ENCODE measurements at regions not wholly inside any gene's neighbourhood (a gene's known extent, or its start where the extent isn't known, plus 50 kb on each side); places are given as distances from the start of the nearest gene placed in this dataset.

DNA sequence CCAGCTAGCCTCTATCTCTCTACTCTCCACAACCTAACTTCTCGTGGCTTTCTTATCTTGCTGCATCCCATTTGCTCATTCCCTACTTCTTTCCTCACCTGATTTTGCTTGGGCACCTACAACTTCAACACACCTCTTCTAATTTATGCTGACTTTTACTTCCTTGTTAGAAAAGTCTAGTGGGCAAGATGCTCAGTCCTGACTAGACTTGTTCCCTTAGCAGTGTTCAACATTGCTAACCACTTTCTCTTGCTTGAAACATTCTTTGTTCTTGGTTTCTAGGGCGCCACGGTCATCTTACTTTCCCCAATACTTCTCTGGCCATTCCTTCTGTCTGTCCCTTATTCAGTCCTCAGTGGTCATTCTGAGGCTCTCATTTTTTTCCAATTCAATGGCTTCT is 454.7 kb upstream of the CWC22 start:
- DNase-seq (ENCODE audit: low read depth), result no peak

DNA sequence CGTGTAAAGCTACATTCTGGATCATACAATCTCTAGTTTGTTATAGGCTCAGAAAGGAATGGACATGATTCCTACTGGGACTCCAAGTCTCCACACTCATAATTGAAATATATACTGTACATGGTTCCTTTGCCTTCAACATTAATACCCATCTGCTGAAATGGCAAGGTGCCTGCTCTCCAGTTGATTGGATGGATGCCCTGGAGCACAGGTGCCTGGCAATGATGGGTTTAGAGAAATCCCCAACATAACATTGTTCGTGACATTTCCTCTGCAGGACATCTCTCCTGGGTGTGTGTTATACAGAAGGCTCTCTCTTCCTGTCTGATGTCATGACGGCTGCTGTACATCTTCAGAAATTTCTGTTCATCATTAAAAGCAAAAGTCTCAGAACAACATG is 449.7 kb upstream of the CWC22 start:
- no peak for DNase-seq (ENCODE audit: low read depth)

DNA sequence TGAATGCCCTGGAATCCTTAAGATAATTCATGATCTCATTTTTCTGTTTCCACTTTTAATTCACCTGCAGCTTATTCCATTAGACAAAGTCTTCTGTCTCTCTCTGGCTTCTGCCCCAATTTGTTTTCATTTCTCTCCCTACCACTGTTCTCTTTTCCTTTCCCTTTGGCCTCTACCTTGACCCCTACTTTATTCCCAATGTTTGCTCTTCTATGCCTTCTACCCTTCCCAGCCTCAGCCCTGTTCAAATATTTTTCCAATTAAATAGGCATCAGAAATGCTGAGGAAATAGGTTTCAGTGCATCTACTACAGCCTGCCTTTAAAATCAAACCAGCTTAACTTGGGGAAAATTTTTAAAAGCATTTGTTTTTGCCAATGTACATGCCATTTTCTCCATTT is 443.7 kb upstream of the CWC22 start:
- no peak for DNase-seq (ENCODE audit: low read depth)

DNA sequence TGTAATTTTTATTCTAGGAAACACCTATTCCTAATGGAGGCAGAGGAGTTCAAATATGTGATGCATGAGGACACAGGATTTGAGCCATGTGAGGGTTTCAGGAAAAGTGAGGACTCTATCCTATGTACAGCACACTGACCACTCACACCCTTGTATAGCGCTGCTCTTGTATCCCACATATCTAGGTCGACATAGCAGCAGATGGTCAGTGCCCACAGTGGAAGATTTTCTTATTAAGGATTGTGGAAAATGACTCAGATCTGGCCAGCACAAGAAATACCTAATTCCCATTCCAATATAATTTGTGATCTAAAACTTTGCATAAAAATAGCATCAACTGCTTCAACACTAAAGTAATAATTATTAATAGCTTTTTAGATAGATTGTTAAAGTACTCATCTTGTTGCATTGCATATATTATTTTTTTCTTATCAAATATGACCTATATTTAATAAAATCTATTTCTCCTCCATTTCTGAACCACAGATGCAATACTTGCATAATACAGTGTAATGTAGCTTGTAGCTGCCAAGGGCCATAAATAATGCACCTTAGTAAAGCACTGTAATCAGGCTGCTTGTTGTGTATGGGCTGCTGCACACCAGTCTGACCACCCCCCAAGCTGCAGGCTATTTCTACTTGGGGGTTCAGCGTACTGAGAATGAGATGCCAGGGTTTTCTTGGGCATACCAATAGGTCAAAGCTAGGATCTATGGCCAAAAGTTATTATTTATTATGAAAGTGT is 442.2 kb upstream of the CWC22 start:
- no peak for DNase-seq (ENCODE audit: low read depth)

DNA sequence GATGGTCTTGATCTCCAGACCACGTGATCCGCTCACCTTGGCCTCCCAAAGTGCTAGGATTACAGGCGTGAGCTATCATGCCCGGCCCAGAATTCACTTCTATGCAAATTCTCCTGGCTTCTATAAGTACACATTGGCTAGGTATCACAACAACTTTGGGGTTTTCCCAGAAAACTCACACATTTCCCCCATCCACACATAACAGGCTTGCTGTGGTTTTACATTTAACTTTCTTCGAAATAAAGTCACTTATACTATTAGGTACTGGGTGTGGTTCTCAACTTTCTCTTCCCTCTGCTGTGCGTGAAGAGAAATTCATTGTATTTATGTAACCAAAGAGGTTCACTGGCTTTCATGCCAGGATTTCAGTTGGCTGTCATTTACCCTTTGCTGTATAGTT is 439.4 kb upstream of the CWC22 start:
- no peak for DNase-seq (ENCODE audit: low read depth)

DNA sequence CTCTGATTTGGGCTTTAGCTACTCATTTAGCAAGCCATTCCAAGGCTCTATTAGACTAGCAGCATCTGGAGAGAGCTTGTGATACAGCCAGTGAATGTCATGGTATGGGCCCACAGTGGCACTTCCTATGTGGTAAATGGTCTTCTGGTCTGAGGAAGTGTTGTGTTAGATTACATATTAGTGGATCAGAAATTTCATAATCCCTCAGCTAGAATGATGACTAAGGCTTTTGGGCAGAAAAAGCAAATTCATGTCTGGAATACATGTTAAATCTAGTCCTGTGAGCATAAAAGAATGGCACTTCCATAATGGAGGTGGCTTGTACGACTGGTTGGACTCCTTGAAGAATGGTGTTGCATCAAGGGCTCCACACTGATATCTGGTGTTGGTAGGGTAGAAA is 436.8 kb upstream of the CWC22 start:
- DNase-seq (ENCODE audit: low read depth), result no peak

DNA sequence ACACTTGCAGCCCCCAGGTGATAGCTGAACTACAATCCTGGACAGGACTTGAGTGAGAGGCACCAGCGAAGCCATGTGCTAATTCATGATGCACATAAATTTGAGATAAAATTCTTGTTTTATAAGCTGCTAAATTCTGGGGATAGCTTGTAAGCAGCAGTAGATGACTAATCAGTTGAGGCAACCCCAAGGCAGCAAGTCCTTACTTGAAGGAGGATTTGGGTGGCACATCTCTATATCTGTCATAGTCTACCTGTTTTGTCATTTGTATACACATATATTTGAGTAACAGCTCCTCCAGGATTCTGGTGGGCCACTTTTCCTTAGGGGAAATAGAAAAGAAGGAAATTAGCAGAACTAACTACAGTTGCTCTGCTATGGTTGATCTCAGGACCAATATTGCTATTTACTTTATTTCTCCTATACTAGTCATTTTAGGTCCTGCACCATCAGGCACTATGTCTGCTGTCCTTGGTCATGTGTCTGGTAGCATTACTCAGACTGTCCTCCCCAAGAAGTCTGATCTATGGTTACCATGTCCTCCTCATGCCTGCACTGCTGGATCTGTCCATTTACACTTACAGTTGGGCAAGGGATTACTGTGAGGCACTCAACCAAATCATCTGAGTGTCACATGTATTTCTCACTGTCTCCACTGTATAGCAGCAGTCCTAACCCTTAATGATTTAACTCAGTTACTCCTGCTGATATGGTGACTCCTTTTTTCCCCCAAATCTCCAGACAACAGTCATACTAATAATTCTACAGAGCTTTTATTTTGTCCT is 436.0 kb upstream of the CWC22 start:
- DNase-seq (ENCODE audit: low read depth), result no peak

DNA sequence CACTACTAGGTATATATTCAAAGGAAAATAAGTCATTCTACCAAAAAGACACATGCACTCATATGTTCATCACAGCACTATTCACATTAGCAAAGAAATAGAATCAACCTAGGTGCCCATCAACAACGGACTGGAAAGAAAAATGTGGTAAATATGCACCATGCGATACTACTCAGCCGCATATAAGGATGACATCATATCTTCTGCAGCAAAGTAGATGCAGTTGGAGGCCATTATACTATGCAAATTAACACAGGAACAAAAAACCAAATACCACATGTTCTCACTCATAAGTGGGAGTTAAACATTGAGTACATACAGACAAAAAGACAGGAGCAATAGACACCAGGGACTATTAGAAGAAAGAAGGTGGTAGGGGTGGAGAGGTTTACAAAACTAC is 412.1 kb upstream of the CWC22 start:
- DNase-seq (ENCODE audit: low read depth), result no peak

DNA sequence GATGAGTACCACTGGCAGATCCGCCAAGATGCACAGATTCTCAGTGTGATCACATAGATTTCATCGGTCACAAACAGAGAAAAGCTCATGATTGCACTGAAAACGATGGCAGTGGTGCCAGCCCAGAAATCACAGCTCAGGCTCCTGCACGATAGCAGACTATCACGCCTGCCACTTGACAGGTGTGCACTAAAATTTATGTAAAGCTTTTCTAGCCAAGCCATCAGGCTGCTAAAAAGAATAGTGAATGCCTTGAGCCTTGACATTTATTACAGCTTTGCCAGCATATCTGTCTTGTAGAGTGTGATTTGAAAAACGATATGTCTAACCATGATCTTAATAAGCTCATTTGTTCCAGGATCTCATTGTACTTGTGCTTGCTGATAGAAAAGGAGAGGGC is 409.5 kb upstream of the CWC22 start:
- DNase-seq (ENCODE audit: low read depth), result no peak

DNA sequence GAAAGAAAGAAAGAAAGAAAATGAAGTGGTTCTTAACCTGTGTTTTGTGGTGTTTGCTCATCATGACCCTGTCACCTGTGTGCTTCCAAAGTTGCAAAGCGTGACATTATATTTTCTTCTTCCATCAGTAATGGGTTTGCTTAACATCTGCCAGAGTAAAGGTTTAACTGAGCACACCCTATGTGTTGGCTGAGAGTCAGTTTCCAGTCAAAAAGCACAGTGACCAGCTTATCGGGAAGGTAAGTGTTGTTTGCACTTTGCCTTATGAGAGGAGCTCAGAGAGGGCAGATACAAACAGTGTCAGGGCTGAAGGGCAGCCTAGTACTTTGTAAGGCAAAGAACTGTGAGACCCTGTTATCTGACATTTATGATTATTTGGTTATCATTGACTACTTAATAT is 406.2 kb upstream of the CWC22 start:
- no peak for DNase-seq (ENCODE audit: low read depth)

DNA sequence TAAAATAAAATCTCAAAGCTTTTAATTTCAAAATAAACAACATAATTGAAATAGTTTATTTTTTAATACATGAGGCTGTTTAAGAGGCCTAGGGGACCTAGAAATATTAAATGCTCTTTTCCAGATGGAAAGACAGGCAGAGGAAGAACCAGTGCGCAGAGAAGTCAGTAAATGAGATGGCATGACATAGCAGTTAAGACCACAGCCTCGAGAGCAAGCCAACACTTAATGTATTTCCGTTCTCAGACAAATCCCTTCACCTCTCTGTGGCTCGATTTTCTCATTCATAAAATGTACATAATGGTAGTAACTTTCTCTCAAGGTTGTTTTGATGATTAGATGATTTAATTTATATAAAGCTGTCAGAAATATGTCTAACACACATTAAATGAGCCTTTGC is 405.1 kb upstream of the CWC22 start:
- no peak for DNase-seq (ENCODE audit: low read depth)

DNA sequence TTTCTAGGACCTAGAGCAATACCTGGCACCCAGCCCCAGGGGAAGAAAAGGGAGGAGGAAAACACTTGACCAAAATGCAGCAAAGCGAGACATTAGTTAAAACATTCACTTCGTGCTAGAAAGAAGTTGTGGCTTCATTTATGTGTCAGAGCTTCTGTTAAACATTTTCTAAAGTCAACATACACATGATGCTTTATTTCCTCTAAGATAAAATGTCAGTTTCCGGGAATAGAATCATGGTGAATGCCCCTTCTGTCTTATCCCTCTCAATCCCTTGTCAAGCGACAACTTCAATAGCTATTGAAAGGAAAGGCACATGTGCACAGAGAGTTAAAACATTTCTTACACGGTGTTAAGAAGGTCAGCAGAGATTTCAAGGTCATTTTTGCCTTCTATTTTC is 404.6 kb upstream of the CWC22 start:
- no peak for DNase-seq (ENCODE audit: low read depth)

DNA sequence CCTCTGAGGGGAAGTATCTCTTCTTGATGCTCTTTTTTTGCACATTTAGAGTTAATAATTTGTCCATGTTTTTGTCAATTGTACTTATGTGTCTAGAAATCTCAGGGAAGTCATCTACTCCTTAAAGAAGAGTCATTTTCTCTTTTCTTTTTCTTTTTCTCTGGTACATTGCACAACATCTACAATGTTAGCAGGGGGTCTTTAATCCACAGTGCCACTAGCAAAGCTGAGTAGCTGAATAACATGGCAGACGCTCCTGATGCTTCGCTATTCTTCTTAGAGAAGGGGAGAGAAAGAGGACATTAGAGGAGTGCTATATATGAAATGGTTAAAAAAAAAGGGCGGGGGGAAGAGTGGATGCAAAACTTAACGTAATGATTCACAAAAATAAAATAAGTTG is 399.6 kb upstream of the CWC22 start:
- no peak for DNase-seq (ENCODE audit: low read depth)

DNA sequence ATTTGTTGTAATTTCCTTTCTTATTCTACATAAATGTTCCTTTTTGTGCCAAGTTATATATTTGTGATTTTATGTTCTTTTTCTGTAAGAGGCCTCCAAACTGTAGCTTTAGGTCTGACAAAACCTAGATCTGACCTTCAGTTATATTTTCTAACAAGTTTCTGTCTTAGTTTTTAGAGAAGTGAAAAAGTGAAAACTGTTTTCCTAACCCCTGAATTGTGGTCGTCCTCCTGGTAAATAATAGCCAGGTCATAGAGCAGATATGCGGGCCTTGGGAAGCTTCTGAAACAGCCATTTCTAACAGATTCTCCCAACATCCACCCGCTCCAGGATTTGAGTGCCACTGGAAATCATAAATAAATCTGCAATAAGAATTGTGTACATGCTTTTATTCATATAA is 398.4 kb upstream of the CWC22 start:
- DNase-seq (ENCODE audit: low read depth), result no peak

DNA sequence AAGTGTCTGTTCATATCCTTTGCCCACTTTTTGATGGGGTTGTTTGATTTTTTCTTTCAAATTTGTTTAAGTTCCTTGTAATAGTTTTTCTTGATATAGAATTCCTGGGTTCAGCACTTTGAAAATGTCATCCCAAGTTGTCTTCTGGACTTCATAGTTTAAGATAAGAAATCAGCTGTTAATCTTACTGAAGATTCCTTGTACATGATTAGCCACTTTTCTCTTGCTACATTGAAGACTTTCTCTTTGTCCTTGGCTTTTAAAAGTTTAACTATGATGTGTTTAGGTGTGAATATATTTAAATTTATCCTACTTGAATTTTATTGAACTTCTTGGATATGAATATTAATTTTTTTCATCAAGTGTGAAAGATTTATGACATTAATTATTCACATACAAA is 387.2 kb upstream of the CWC22 start:
- no peak for DNase-seq (ENCODE audit: low read depth)

DNA sequence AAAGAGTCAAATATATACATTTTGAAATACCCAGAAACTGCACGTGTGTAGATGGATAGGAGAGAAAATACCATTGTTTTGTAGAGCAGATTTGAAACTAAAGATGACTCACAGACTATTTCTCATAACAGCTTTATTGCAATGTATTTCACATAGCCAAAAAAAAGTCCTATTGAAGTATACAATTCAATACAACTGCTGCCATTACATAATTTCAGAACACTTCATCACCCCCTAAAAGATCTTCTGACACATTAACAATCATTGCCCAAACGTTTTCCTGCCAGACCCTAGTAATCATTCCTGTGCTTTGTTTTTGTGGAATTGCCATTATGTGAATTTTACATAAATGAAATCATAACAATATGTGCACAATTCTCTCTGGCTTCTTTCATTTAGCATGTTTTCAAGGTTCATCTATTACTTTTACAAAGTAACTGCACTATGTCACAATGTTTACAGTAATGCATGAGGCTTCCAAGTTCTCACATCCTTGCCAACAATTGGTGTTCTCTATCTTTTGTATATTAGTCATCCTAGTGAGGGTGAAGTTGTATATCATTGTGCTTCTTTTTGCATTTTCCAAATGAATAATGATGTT is 378.6 kb upstream of the CWC22 start:
- DNase-seq (ENCODE audit: low read depth), result no peak

DNA sequence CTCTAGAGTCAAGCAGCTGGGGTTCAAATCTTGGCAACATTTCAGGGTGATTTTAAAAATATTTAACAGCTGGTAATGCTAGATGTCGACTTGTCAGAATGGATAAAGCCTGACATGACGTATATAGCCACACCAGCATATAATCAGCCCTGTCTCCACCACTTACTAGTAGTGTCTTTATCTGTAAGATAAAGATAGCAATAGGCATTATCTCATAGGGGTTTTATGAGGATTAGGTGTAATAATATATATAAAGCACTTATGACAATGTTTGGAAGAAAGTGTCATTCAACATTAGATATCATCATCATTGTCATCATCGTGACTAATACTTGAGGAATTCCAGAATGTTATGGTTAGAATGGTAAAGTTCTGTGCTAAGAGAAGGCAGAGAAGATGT is 369.0 kb upstream of the CWC22 start:
- DNase-seq (ENCODE audit: low read depth), result no peak

DNA sequence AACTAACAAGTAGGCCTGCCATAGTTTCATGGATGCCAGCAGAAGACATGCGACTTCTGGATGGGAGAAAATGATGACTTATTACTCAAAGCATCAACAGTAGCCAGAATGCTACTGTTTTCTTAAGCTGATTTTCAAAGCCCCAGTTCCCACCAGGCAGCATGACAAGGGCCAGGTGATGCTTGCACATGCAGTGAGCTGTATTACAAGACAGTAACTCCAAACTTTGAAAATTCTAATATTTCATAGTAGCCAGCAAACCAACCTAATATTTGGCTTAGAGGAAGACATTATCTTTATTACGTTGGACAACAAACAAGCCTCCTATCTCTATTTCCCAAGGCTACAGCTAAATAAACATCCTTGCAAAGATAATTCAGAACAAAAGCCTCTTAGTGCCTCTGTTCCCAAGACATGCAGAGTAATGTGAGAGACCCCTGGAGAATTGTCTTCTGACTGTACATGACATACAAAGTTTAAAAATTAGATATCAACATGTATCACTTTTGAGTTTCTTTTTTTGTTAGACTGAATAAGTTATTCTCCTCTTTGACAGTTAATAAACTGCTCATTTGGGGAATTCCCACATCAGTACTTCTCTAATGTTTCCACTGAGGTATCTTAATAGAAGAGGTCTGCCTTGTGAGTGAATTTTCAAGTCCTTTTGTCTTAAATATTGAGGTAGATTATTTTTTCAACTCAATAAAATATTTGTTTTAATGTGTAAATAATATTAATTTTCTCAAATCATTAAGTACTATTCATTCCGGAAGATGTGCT is 367.6 kb upstream of the CWC22 start:
- no peak for DNase-seq (ENCODE audit: low read depth)

DNA sequence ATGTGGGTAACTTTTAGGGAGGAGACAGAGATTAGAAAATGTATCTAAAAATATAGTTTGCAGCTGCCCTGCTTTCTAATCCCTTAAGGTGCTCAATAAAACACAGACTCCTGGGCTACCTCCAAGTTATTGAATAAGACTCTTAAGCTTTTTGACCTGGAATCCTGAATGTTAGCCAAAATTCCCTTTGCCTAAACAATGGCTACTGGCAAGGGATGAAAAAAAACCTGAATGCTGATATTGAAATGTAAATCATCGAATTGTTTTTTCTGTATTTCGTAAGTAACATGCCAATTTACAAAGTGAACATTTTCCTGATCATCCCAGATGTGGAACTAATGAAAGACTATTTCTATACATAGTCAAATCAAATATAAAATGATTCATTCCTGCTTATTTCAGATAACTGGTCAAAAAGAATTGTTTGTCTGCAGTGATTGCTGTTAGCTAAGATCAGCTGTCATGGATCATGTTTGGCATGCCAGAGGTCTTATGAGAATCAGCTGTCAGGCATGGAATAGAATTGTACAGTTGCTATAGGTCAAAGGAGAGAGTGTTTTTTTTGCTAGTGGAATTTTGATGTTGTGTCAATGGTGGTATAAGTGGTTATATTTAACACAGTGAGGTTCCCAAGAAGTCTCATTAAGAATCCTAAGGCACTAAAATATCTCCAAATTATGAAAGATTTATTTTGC is 363.6 kb upstream of the CWC22 start:
- no peak for DNase-seq (ENCODE audit: low read depth)

DNA sequence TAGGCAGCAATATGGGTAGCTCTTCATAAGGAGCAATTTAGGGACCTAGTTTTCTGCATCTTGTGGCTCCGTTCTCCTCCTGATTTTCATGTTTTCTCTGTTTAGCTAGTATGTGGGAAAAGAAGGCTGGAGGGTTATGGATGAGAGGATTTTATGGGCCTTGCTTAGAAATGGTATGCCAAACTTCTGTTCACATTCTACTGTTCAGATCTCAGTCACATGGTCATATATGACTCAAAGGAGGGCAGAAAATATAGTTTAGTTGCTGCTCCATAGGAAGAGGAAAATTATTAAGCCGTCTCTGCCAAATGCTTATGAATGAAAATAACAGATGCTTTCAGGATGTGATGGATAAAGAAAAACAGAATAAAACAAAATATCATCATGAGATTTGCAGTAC is 361.8 kb upstream of the CWC22 start:
- DNase-seq (ENCODE audit: low read depth), result no peak

DNA sequence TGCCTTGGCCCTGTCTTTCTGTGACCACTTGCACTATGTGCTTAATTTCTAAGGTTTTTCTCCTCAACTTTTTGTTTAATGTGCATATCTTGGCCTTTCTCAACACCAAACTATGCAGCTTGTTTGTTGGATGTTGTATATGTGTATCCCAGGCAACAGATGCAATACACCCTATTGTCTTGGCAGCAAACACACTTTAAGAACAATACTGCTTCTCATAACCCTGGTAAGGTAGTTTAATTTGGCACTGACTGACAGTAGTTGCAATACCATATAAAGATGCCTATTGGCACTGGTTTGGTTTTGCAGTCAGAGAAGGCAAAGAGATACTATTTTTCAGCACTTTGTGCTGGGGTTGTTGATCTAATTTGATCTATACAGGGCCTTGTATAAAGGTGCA is 360.7 kb upstream of the CWC22 start:
- no peak for DNase-seq (ENCODE audit: low read depth)

DNA sequence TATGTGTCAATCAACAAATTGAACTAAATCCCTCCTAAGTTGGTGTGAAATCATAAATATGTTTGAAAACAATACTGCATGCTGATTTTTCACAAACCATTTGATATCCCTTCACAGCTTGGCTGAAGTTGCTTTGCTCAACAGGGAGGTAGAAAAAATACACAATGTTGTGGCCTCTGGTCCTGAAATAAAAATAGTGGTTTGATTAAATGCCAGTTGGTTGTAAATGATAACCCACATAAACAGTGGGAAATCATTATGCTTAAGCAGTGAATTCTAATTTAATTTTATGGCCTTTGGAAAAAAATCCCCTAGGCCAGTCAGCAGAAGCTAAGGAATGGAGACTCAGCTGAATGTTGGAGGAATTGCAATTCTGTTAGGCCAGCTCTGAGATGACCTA is 359.4 kb upstream of the CWC22 start:
- no peak for DNase-seq (ENCODE audit: low read depth)
